Mesenchymal stem cell (in vitro differentiated cells and primary cell): ENCODE measurements at regions not wholly inside any gene's neighbourhood (a gene's known extent, or its start where the extent isn't known, plus 50 kb on each side); places are given as distances from the start of the nearest gene placed in this dataset.
A peak's percentile ranks its signal among the peaks of the same experiment; 100 is the strongest.

Source experiments
- DNase-seq: peaks from one replicate; pipeline ENCODE4 v3.0.0-alpha.2; 2013
- H2AFZ ChIP-seq: one replicate; pipeline ENCODE4 v1.6.1; 2013; ENCODE audit warnings: low read depth, mild to moderate bottlenecking, control low read depth, inconsistent platforms, low read length, moderate library complexity
- H2AK5ac ChIP-seq: 2 replicates; pipeline ENCODE4 v1.6.1; 2013; ENCODE audit warnings: low read length, moderate library complexity, mild to moderate bottlenecking, inconsistent platforms; ENCODE audit not compliant: severe bottlenecking
- H2BK120ac ChIP-seq: one replicate; pipeline ENCODE4 v1.6.1; 2013; ENCODE audit warnings: low read depth, mild to moderate bottlenecking, inconsistent platforms, low read length, moderate library complexity
- H2BK12ac ChIP-seq, 2 experiments: one replicate each; pipeline ENCODE4 v1.6.1; 2013; ENCODE audit warnings: inconsistent platforms in 2 of 2, low read length in 2 of 2, mild to moderate bottlenecking in 2 of 2, moderate library complexity in 2 of 2, control low read depth in 1 of 2
- H2BK15ac ChIP-seq: one replicate; pipeline ENCODE4 v1.6.1; 2013; ENCODE audit warnings: mild to moderate bottlenecking, low read depth, inconsistent platforms; ENCODE audit not compliant: poor library complexity, severe bottlenecking
- H2BK5ac ChIP-seq: 2 replicates; pipeline ENCODE4 v1.6.1; 2013; ENCODE audit warnings: low read depth, mild to moderate bottlenecking, low read length, control low read depth, inconsistent platforms; ENCODE audit not compliant: poor library complexity, severe bottlenecking
- H3K14ac ChIP-seq, 2 experiments: one replicate each; pipeline ENCODE4 v1.6.1; 2013; ENCODE audit warnings: inconsistent platforms in 2 of 2, low read length in 2 of 2, control low read depth in 1 of 2, mild to moderate bottlenecking in 1 of 2, moderate library complexity in 1 of 2
- H3K18ac ChIP-seq, 2 experiments: one replicate each; pipeline ENCODE4 v1.6.1; 2013; ENCODE audit warnings: inconsistent platforms in 2 of 2, low read length in 2 of 2, control low read depth in 1 of 2, low read depth in 1 of 2, mild to moderate bottlenecking in 1 of 2
- H3K23ac ChIP-seq, 2 experiments: one replicate each; pipeline ENCODE4 v1.6.1; 2013; ENCODE audit warnings: inconsistent platforms in 2 of 2, low read length in 2 of 2, mild to moderate bottlenecking in 2 of 2, moderate library complexity in 2 of 2, control low read depth in 1 of 2
- H3K27ac ChIP-seq: 2 replicates; pipeline ENCODE4 v1.5.1; 2013; ENCODE audit warnings: mild to moderate bottlenecking, moderate library complexity, low read length, control low read depth, inconsistent platforms; ENCODE audit not compliant: poor library complexity, severe bottlenecking
- H3K27me3 ChIP-seq, 2 experiments: 2 replicates each; pipeline versions ENCODE4 v1.6.1 to v1.7.0; 2013; ENCODE audit warnings: low read length in 2 of 2, mild to moderate bottlenecking in 2 of 2, moderate library complexity in 2 of 2, control low read depth in 1 of 2, inconsistent platforms in 1 of 2; ENCODE audit not compliant: control insufficient read depth in 1 of 2, insufficient read depth in 1 of 2
- H3K36me3 ChIP-seq, 2 experiments: 2 replicates each; pipeline versions ENCODE4 v1.6.1 to v1.7.0; 2013; ENCODE audit warnings: low read length in 2 of 2, control low read depth in 1 of 2, inconsistent platforms in 1 of 2, low read depth in 1 of 2, mild to moderate bottlenecking in 1 of 2; ENCODE audit not compliant: insufficient read depth in 2 of 2, control insufficient read depth in 1 of 2
- H3K4ac ChIP-seq, 2 experiments: one replicate each; pipeline ENCODE4 v1.6.1; 2013; ENCODE audit warnings: inconsistent platforms in 2 of 2, low read length in 2 of 2, mild to moderate bottlenecking in 2 of 2, moderate library complexity in 2 of 2, control low read depth in 1 of 2, low read depth in 1 of 2
- H3K4me1 ChIP-seq: 2 replicates; pipeline ENCODE4 v1.6.1; 2013; ENCODE audit warnings: low read depth, low read length, control low read depth; ENCODE audit not compliant: control insufficient read depth, insufficient read depth
- H3K4me2 ChIP-seq: 2 replicates; pipeline ENCODE4 v1.6.1; 2013; ENCODE audit warnings: low read length, mild to moderate bottlenecking, inconsistent platforms; ENCODE audit not compliant: poor library complexity, severe bottlenecking
- H3K4me3 ChIP-seq, 2 experiments: 2 replicates each; pipeline versions ENCODE4 v1.5.1 to v1.7.0; 2013; ENCODE audit warnings: low read length in 2 of 2, mild to moderate bottlenecking in 2 of 2, control low read depth in 1 of 2, low read depth in 1 of 2; ENCODE audit not compliant: insufficient read depth in 1 of 2
- H3K79me1 ChIP-seq: replicated peaks from 2 replicates; pipeline ENCODE4 v1.6.1; 2013; ENCODE audit warnings: mild to moderate bottlenecking, control low read depth, low read length, inconsistent platforms; ENCODE audit not compliant: poor library complexity, severe bottlenecking
- H3K9ac ChIP-seq: 2 replicates; pipeline ENCODE4 v1.7.0; 2013; ENCODE audit warnings: mild to moderate bottlenecking, low read length, moderate library complexity
- H3K9me3 ChIP-seq: 2 replicates; pipeline ENCODE4 v1.7.0; 2013; ENCODE audit warnings: mild to moderate bottlenecking, low read length; ENCODE audit not compliant: control insufficient read depth
- H4K8ac ChIP-seq: one replicate; pipeline ENCODE4 v1.6.1; 2013; ENCODE audit warnings: inconsistent platforms, mild to moderate bottlenecking, low read length, moderate library complexity
- H4K91ac ChIP-seq: one replicate; pipeline ENCODE4 v1.6.1; 2013; ENCODE audit warnings: mild to moderate bottlenecking, low read length, inconsistent platforms
- WGBS: methylation state at CpG from one replicate; pipeline ENCODE4 v1.1.7; 2013; ENCODE audit warnings: mixed read lengths; 5-methylcytosine and 5-hydroxymethylcytosine counted together

- no peaks in the 10 kb centered on the region for H3K79me1 ChIP-seq
- WGBS, result 93% methylated on average over 2 of the region's 3 CpGs
- no peak overlapping the region for H3K4ac ChIP-seq
Measured at GRCh38 chr13:106109391-106109791, 426.1 kb downstream of the EFNB2 start.

GRCh38 chr13:106108346-106108745 is 427.1 kb downstream of the EFNB2 start:
- Histone ChIP-seq H3K18ac (no peak overlapping the region), H3K4me2 (no peak overlapping the region), H3K4me1 (peaks cover 11% of the 10 kb centered on the region), H2BK5ac (no peak overlapping the region), H2BK15ac (no peak overlapping the region), H3K27ac (no peak overlapping the region), H2AK5ac (peak overlapping the region; percentile 42), H2AFZ (no peak overlapping the region), H4K8ac (no peak overlapping the region), H3K9me3 (no peaks in the 10 kb centered on the region), H3K23ac (no peak overlapping the region), H4K91ac (no peak overlapping the region), H3K36me3 (no peaks in the 10 kb centered on the region), H3K4me3 (no peak overlapping the region), H2BK12ac (no peak overlapping the region), H3K4ac (no peak overlapping the region), H3K9ac (no peak overlapping the region), H3K79me1 (no peaks in the 10 kb centered on the region), H3K14ac (no peak overlapping the region), H2BK120ac (no peak overlapping the region), H3K27me3 (no peaks in the 10 kb centered on the region)
- 95% methylated on average over 8 of the region's 9 CpGs for WGBS
- DNase-seq, result no peak

More at GRCh38 chr13:106109391-106109791, 426.1 kb downstream of the EFNB2 start:
- DNase-seq, result no peak
- Histone ChIP-seq H3K9me3 (no peaks in the 10 kb centered on the region), H3K4me2 (no peak overlapping the region), H2AFZ (no peak overlapping the region), H4K8ac (no peak overlapping the region), H2BK5ac (no peak overlapping the region), H3K27me3 (no peaks in the 10 kb centered on the region), H2BK15ac (no peak overlapping the region), H3K14ac (no peak overlapping the region), H2BK12ac (no peak overlapping the region), H3K36me3 (no peaks in the 10 kb centered on the region), H3K4me3 (no peak overlapping the region), H3K23ac (no peak overlapping the region), H3K27ac (no peak overlapping the region), H3K9ac (no peak overlapping the region), H3K18ac (no peak overlapping the region), H4K91ac (no peak overlapping the region), H2AK5ac (no peak overlapping the region), H2BK120ac (no peak overlapping the region), H3K4me1 (peaks cover 6% of the 10 kb centered on the region)

- Histone ChIP-seq H3K18ac (no peak overlapping the region), H2AK5ac (no peak overlapping the region), H2BK15ac (no peak overlapping the region), H2BK5ac (no peak overlapping the region), H3K79me1 (no peaks in the 10 kb centered on the region), H3K14ac (no peak overlapping the region), H2BK120ac (no peak overlapping the region), H3K9me3 (no peaks in the 10 kb centered on the region), H4K8ac (peak overlapping the region; percentile 61), H3K27ac (no peak overlapping the region), H3K9ac (no peak overlapping the region), H3K4me2 (no peak overlapping the region), H3K4ac (no peak overlapping the region), H2BK12ac (no peak overlapping the region), H3K27me3 (no peaks in the 10 kb centered on the region), H2AFZ (no peak overlapping the region), H3K36me3 (no peaks in the 10 kb centered on the region), H4K91ac (no peak overlapping the region), H3K4me1 (peaks cover 13% of the 10 kb centered on the region), H3K23ac (no peak overlapping the region), H3K4me3 (no peak overlapping the region)
- DNase-seq, result no peak
- WGBS, result 84% methylated on average over 7 of the region's 7 CpGs
Measured at GRCh38 chr13:106107061-106107460, 428.4 kb downstream of the EFNB2 start.

- H2BK12ac ChIP-seq, result no peak overlapping the region
- no peak overlapping the region for H4K91ac ChIP-seq
- H3K27ac ChIP-seq, result no peak overlapping the region
- H3K27me3 ChIP-seq, result no peaks in the 10 kb centered on the region
- no CpG with 5 or more reads among the region's 1 CpG for WGBS
- H3K4me2 ChIP-seq, result no peak overlapping the region
- no peak overlapping the region for H3K4me3 ChIP-seq
- no peak overlapping the region for H3K9ac ChIP-seq
- H2BK120ac ChIP-seq, result no peak overlapping the region
- H3K4me1 ChIP-seq, result peaks cover 18% of the 10 kb centered on the region
- H2BK5ac ChIP-seq, result no peak overlapping the region
- H3K9me3 ChIP-seq, result no peaks in the 10 kb centered on the region
- no peak overlapping the region for H2BK15ac ChIP-seq
- no peak overlapping the region for H3K18ac ChIP-seq
- no peak overlapping the region for H4K8ac ChIP-seq
- H3K36me3 ChIP-seq, result no peaks in the 10 kb centered on the region
- H2AK5ac ChIP-seq, result no peak overlapping the region
- no peak overlapping the region for H3K14ac ChIP-seq
- DNase-seq, result no peak
- no peak overlapping the region for H2AFZ ChIP-seq
- H3K4ac ChIP-seq, result no peak overlapping the region
- no peak overlapping the region for H3K23ac ChIP-seq
- no peaks in the 10 kb centered on the region for H3K79me1 ChIP-seq
Measured at GRCh38 chr13:106105153-106105552, 430.3 kb downstream of the EFNB2 start.
